Activated T-cell treated with anti-CD3 and anti-CD28 coated beads, Interleukin-2, amount 50 U/mL, for 1 hour (primary cell): ENCODE measurements at regions not wholly inside any gene's neighbourhood (a gene's known extent, or its start where the extent isn't known, plus 50 kb on each side); places are given as distances from the start of the nearest gene placed in this dataset.

Source experiments
- DNase-seq: peaks from one replicate; pipeline ENCODE4 v3.0.0-alpha.2; 2020

DNA sequence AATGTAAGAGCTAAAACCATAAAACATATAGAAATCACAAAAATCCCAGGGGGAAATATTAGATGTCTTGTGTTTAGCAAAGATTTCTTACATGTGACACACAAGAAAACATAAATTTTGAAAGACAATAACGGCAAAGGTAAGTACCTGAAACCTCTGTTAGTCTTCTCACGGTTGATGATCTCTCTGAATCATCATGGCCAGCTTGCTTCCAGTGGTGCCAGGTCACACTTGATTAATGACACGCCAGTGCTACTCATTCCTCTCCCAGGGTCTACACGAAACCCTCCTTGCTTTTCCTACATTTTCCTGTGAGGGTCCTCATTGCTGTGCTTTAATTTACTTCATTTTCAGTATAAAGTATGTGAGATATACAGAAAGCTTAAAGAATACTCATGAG, 114.4 kb upstream of the PARP11 start:
- no peak for DNase-seq

DNA sequence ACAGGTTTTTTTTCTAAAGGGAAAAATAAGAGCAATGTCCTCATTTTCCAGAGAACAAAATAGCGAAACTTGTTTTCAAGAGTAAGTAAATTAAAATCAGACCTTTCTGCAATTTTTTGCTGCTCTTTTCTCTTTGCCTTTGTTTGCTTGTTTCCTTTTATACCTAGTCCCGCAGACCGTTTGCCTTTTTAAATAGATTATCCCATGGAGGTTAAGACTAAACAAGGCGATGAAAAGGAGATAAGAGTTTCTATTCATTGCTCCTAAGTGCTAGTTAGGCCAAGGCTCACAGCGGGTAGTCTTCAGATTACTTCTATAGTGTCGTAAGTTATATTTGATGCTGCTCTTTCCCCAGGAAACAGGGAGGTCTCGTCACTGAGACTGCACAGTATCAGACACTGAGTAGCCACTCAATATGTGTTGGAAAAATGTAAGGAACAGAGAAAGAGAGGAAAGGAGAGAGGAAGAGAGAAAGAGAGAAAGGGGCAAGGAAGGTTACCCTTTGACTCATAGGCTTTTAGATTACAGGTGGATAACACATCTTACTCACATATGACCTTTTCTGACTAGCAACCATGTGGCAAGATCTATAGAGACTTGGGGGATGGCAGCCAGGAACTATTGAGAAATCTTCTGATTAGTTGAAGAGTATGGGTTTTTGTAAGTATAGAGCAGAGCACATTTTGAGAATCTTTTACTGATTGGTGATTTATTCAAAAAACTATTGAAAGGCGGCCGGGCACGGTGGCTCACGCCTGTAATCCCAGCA, 107.5 kb upstream of the PARP11 start:
- no peak for DNase-seq

DNA sequence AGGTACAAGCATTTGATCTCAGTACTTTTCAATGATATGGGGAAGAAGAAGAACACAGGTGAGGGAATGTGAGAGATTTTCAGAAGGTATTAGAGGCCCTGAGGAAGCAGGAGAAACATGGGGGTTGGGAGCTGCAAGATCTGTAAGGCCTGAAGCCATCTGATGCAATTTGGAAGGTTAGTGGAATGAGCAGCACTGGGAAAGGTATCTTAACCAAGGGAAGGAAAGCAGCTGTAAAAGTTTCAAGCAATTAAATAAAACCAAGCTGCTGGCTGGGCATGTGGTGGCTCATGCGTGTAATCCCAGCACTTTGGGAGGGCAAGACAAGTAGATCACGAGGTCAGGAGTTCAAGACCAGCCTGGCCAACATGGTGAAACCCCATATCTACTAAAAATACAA, 104.4 kb upstream of the PARP11 start:
- DNase-seq: no peak

DNA sequence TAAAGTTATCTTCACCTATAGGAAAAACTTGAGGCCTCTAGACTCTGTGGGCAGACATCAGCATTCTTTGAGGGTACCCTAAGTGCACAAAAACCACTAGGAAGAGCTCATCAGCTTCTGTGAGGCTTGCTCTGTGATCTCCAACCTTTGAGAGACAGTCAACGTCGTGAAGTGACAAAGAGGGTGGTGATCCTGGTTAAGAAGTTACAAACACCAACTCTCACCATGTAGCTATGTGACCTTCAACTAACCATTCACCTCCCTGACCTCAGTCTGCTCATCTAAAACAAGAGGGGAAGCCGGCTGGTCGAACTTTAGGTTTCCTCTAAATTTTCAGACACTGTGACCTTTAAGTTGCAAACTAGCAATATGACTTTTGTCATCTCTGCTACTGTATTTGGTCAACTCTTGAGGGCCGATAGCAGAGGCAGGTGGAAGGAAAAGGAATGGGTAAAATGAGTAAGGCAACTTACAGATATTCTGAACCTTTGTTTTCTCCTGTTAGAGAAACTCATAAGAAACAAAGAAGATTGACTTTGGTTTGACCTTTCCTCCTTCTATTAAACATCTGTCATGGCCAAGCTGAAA, 103.2 kb upstream of the PARP11 start:
- no peak for DNase-seq

DNA sequence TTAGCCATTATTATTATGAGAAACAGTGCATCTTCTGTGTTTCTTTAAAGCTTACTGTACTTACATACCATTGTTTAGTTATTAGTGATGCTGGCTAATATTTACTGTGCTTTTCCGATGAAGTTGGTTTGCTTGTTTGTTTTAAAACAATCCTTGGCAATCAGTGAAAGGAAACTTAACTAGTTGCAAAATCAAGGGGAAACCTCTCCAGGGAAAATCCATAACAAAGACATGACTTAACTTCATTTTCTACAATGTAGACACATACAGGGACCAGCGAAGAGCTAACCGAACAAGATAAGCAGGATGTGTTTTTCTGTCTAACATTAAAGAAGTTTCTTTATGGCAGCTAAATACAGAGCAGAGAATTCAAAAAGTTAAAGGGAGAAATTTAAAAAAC, 102.5 kb upstream of the PARP11 start:
- no peak for DNase-seq

DNA sequence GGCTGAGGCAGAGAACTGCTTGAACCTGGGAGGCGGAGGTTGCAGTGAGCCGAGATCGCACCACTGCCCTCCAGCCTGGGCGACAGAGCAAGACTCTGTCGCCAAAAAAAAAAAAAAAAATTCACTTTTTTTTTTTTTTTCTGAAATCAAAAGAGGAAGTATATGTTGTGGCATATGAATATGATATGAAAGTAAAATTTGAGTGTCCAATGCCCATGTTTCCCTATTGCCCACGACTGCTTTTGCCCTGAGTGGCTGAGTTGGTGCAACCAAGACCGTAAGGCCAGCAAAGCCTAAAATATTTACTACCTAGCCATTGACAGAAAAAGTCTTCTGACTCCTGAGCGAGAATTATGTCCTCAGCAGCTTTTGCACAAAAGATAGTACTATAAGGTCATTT, 101.7 kb upstream of the PARP11 start:
- DNase-seq: no peak

DNA sequence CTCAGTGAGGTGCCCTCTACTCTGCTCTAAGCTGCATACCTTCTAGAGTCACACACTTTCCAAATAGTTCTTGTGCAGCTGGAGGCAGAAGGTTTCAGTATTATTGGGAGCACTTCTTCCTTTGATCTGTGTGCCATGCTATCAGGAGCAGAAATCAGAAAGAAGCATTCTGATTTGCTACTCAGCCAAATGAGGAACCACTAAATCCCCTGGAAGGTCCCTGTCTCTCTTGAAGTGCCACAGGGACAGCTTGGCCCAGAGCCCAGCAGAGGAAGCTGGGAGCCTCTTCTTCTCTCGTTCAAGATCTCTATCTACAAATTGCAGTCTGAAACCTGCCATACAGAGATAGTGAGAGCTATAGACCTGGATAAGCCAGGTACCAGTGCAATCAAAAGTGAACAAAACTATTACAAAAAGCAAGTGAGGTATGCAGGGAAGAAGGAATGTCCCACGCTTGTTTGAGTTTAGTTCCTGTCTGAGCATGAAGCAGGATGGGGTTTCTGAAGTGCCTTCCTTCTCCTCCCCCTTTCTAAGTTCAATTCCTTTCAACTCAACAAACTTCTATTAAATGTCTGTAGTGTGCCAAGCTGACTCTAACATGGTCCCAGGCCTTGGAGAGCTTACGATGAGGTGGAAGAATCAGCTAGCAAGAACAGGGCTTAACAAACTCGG, 100.9 kb upstream of the PARP11 start:
- no peak for DNase-seq

DNA sequence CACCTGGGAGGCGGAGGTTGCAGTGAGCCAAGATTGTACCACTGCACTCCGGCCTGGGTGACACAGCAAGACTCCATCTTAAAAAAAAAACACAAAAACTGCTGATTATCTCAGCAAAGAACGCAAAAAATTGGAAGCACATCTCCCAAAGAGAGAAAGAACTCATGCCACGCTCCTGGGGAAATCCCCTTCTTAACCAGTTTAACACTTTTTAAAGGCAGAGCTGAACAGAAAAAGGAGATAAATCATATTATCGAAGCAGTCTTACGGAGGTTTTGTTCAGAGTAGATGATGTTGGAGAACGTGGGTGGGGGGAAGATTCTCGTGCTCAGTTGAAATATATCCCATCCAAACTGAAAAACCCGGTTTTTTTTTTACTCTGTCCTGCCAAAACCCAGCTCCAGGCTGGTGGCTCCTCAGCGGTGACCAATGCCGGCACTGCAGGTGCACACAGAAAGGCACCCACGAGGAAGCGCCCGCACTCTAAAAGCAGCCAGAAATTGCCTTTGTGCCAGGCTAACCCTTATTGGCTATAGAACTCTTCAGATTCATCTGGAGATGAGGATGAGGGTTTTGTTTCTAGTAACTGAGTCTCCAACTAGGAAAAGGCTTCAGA, 100.2 kb upstream of the PARP11 start:
- no peak for DNase-seq

DNA sequence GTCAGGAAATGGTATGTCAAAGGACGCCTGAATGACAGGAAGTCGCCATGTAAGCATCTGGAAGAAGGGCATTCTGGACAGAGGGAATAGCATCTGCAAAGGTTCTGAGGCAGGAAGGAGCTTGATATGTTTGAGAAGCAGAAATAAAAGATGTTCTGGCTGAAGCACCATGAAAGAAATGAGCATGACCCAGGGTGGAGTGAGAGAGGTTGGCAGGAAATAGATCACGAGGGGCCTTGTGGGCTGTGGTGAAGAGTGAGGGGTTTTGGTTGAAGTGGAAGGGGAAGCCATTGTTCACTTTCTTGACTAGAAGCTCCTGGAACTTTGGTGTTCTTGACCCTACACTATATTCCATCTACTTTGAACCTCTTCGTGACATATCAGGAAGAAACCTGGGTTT, 99.4 kb upstream of the PARP11 start:
- no peak for DNase-seq

DNA sequence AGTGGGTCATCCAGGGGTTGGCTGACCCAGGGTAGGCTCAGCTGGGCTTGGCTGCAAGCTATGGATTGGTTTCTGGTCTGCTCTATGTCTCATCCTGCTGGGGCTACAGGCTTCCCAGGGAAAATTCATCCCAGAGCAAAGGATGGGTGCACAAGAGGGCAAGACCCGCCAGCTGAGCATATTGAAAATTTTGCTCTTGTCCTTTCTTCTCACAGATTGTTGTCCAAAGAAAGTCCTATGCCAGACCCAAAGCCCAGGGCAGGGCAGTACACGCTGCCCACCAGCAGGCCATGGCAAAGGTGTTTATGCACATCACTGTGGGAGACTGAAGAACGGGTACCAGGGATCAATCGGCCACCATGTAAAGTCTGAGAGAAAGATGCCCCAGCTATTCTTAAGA, 95.3 kb upstream of the PARP11 start:
- no peak for DNase-seq

DNA sequence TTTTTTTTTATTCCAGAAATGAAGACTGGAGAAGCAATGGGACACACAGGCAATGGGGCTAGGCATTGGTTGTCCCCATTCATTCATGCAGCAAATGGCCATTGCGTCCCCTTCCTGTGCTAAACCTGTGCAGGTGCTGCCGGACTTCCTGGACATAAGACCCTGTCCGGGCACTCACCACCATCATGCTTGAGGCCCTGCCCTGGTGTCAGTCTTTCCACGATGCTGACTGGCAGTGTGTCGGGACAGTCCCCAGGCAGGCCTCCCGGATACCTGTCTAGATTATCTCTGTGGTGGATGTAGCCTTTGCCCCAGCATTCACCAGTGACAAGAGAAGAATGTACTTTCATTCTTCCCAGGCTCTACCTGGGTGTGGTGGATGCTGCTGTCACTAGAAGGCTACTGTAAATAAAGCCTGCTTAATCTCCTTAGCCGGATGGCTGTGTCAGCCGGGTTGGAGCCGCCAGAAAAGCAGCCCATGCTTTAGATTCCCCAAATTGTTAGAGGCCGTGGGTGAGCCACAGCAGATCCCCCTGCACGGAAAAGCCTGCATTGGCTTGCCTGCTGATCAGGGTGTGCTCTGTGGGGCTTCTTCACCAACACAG, 94.5 kb upstream of the PARP11 start:
- DNase-seq: no peak

DNA sequence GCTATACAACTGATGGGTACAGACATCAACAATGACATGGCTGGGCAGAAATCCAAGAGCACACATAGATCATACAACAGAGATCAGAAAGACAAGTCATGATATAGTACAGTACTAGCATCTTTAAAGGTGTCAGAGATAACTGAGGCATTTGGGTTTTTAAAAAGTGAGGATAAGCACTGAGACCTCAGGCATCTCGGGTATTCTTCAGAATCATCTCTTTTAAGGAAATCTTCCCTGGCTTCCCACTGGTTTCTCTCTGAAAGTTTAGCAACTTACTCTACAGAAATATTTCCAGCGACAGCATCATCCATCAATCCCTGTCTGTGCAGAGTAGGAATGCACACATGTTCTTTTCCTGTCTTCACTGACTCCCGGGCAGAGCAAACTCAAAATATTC, 93.2 kb upstream of the PARP11 start:
- DNase-seq: no peak

DNA sequence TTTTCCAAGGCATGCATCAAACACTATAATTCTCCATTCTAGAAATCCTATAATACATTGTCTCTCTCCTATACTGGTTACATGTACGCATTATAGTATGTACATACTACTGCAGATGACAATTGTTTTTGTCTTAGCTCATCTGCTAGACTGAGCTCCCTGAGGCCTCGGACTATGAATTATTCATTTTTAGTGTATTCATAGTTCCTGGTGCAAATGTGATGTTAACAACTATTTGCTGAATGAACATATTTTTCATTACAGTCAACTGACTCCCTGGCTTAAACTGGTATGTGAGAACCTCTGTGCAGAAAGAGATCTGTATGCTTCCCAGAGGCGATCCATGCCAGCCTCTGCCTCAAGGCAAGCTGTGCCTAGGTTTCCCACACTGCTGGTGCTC, 91.8 kb upstream of the PARP11 start:
- DNase-seq: no peak

DNA sequence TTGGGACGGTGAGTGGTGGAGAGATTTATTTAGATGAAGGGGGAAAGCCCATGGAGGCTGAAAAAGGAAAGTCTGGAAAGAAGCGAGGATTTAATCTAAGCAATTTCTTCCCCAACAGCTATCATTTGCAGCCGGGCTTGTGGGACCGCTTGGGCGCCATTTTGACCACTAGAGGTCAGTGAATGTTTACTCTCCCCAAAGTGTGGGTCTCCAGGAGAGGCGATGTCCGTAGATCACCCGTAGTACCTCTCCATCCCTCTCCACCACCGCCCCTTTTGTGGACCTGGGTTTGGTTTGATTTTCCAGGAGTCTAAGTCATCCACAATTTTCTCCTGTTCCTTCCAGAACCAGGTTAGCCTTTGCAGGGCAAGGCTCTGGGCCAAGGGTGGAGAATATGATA, 91.2 kb upstream of the PARP11 start:
- no peak for DNase-seq

DNA sequence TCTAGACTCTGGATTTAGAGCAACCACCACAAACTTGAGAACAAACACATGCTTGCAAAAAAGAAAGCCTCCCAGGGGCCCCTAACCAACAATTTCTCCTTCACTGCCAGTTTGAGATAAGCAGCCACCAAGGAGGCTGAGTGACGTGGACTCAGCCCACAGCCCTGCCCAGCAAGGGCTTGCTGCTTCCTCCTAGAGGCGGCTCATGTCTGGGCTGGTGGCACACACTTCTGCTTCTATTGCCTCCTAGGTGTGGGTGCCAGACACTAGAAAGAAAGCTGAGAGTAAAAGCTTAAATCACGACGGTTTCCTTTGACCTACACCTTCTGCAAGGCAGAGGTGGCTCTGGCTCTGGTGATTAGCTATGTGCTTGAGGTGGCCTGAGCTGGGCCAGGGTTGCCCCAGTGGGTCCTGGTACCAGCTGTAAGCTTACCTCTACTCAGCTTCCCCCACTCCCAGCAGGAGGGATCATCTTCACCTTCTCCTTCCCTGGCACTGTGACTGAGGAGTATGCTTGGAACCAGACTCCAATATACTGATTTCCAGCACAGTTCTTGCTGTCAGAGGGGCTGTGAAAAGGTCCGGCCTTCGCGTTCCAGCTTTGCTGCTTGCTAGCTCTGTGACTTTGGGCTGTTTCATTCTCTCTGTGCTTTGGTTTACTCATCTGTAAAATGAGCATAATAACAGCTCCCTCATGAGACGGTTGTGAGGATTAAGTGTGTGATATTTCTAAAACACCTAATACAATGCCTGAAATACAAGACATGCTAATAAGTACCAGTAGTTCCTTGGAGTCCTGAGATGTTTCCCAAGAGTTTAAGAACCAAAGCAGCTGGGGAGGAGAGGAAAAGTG, 89.7 kb upstream of the PARP11 start:
- peak; percentile 76 for DNase-seq

DNA sequence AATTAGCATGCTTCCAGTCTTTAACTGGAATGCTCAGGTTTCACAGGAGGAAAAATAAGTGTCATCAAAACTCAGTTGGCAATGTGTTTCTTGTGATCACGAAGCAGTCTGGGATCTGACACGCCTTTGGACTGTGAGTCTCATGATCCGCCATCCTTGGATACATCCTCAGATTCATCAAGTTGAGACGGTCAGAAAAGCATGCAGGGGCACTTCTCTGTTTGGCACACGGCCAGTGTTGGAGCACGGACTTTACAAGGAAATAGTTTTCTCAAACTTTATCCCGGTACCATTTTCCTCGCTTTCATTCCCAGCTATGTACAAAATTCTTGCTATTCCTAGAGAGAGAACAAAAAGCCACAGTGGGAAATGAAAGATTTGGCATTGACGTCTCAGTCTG, 88.4 kb upstream of the PARP11 start:
- no peak for DNase-seq

DNA sequence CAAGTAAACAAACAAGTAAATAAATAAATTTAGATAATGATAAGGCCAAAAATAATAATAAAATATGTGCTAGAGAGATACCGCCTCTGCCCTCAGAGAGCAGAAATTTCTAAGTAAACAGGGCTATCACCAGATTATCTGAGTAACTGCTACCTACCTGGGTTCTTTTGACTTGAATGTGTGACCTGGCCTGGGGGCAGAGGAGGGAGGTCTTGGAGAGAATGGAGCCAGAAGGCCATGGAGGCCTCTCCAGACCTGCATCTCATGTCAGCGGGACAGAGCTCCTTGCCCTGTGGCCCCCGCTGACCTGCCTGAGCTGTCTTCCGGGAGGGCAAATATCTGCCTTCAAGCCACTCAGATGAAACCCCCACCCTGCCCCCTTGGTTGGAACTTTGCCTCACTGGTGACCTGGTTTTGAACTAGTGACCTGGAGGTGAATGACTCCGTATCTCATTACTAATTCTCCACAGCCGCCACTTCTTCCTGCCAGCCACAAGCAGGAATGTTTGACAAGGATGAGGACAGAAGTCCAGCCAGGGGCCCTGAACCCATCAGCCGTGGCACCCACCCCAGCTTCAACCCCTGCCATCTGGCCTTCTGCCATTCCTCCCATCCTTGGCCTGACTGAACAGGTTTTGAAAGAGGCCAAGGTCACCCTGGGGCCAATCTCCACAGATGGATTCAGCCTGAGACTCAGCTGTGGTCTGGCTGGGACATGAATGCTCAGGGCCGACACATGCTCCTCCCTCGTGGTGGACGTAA, 86.8 kb upstream of the PARP11 start:
- no peak for DNase-seq

DNA sequence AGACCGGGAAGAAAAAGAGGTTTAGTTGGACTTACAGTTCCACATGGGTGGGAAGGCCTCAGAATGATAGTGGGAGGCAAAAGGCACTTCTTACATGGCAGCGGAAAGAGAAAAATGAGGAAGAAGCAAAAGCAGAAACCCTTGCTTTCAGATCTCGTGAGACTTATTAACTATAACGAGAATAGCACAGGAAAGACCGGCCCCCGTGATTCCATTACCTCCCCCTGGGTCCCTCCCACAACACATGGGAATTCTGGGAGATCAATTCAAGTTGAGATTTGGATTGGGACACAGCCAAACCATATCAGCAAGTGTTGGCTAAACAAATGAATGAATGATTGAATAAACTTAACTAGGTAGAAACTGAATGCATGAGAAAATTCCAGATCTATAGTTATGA, 85.3 kb upstream of the PARP11 start:
- no peak for DNase-seq

DNA sequence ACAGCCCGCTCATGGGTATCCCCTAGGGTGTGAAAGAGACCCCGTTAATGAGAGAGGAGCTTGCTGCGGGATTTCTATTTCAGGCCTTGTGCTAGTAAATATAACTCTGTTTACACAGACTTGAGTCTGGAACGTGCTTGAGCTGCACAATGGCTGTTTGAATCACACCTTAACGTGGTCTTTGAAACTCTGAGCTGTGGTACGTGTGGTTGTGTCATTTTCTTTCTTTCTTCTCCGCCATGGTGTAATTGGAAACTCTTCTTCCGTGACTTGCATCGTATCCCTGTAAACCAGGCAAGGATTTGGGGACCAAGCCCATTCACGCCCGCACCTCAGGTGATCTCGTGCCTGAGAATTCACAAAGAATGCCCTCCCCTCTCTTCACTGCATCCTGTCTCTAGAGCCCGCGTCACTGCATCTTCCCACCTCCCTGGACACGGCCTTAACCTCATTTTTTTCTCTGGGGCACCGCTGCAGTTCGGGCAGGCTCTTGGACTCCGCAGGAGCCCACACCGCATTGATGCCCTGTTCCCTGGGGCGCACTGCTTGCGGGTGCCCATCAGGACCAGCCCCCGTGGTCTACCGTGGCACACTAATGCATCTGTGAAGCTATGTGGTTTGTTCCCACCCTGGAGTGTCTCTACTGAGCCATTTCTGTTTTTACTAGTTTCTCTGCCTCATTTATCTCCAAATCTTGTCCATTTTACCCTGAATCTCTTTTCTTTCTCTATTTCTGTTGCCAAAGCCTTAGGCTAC, 78.4 kb upstream of the PARP11 start:
- no peak for DNase-seq

DNA sequence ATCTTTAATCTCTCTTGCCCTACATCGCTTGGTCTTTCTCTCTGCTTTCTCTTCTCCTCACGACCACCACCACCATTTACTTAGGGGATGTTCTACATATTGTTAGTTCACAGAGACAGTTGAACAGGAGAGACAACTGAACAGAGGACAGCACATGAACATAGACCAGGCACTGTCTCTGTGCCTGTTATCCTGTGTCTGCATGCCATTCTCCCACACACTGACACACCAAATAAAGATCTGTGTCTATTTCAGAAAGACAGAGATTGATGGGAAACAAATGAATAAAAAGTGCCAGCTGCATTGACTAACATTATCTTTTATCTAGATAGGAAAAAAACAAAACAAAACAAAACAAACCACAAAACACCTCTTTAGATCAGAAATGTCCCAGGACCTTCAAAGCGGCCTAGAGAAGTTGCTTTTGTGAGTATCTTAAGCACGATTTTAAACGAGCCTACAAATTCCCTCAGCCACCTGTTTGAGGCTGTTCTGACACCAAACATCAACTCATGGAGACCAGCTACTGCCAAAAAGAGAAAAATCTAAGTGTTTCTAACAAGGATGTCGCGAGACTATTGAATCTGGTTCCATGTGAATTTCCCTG, 77.6 kb upstream of the PARP11 start:
- no peak for DNase-seq

DNA sequence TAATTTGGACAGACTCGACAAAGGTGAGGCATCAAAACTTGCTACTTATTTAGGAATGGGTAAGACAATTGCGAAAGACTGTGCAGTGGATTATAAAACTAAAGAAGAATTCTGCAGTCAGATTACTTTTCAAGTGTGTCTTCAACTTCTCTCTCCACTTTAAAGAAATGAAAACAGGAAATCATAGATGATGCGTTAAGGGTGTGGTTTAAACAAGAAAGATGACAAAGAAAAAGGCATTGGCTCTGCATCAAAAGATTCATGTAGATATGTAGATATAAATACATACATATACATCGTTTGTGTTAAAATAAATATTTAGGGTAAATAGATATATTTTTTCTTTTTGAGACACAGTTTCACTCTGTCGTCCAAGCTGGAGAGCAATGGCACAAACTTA, 74.6 kb upstream of the PARP11 start:
- DNase-seq: no peak
